Mesendoderm (in vitro differentiated cells): ENCODE measurements at regions not wholly inside any gene's neighbourhood (a gene's known extent, or its start where the extent isn't known, plus 50 kb on each side); places are given as distances from the start of the nearest gene placed in this dataset.

ENCODE experiments used
- DNase-seq: peaks from one replicate; pipeline ENCODE4 v3.0.0; 2013
- H2AK5ac ChIP-seq: 2 replicates; pipeline ENCODE4 v1.6.1; 2013; ENCODE audit warnings: low read length, inconsistent platforms
- H2BK120ac ChIP-seq: 2 replicates; pipeline ENCODE4 v1.6.1; 2013; ENCODE audit warnings: low read depth, mild to moderate bottlenecking, low read length, moderate library complexity, mixed read lengths
- H2BK15ac ChIP-seq: replicated peaks from 2 replicates; pipeline ENCODE4 v1.6.1; 2013; ENCODE audit warnings: low read depth, mild to moderate bottlenecking, moderate library complexity
- H2BK5ac ChIP-seq: 2 replicates; pipeline ENCODE4 v1.6.1; 2013; ENCODE audit warnings: low read length, inconsistent platforms
- H3K18ac ChIP-seq: 2 replicates; pipeline ENCODE4 v1.6.1; 2013; ENCODE audit warnings: mild to moderate bottlenecking, low read length, mixed read lengths
- H3K23ac ChIP-seq: one replicate; pipeline ENCODE4 v1.6.1; 2013; ENCODE audit warnings: low read length
- H3K27ac ChIP-seq: 2 replicates; pipeline ENCODE4 v1.5.1; 2013; ENCODE audit warnings: low read depth, mild to moderate bottlenecking, inconsistent platforms, low read length, moderate library complexity
- H3K27me3 ChIP-seq: 2 replicates; pipeline ENCODE4 v1.6.1; 2013; ENCODE audit warnings: low read length, control low read depth, mild to moderate bottlenecking, inconsistent platforms; ENCODE audit not compliant: insufficient read depth, poor library complexity
- H3K36me3 ChIP-seq: 2 replicates; pipeline ENCODE4 v1.6.1; 2013; ENCODE audit warnings: low read length, inconsistent platforms; ENCODE audit not compliant: control insufficient read depth, insufficient read depth
- H3K4ac ChIP-seq: one replicate; pipeline ENCODE4 v1.6.1; 2013; ENCODE audit warnings: low read depth, mild to moderate bottlenecking, low read length, moderate library complexity
- H3K4me1 ChIP-seq: 2 replicates; pipeline ENCODE4 v1.6.1; 2013; ENCODE audit warnings: low read depth, low read length, inconsistent platforms; ENCODE audit not compliant: control insufficient read depth
- H3K4me2 ChIP-seq: 2 replicates; pipeline ENCODE4 v1.6.1; 2013; ENCODE audit warnings: low read length
- H3K4me3 ChIP-seq: 2 replicates; pipeline ENCODE4 v1.5.1; 2013; ENCODE audit warnings: mild to moderate bottlenecking, low read length
- H3K56ac ChIP-seq: one replicate; pipeline ENCODE4 v1.6.1; 2013; ENCODE audit warnings: low read length
- H3K79me1 ChIP-seq: 2 replicates; pipeline ENCODE4 v1.6.1; 2013; ENCODE audit warnings: low read length, inconsistent platforms
- H3K79me2 ChIP-seq: 2 replicates; pipeline ENCODE4 v1.6.1; 2013; ENCODE audit warnings: mild to moderate bottlenecking, low read length; ENCODE audit not compliant: control insufficient read depth, insufficient read depth
- H3K9ac ChIP-seq: 2 replicates; pipeline ENCODE4 v1.6.1; 2013; ENCODE audit warnings: low read length, inconsistent platforms
- H4K5ac ChIP-seq: one replicate; pipeline ENCODE4 v1.6.1; 2013; ENCODE audit warnings: low read length
- H4K8ac ChIP-seq: one replicate; pipeline ENCODE4 v1.6.1; 2013; ENCODE audit warnings: low read depth, mild to moderate bottlenecking, control low read depth, low read length, moderate library complexity
- WGBS: extraction: QIAGEN DNeasy Blood & Tissue Kit; methylation state at CpG from one replicate; pipeline ENCODE4 v1.1.7; 2013; ENCODE audit warnings: low lambda C conversion rate, missing lambda C conversion rate; ENCODE audit not compliant: insufficient coverage; ENCODE audit errors: extremely low coverage; 5-methylcytosine and 5-hydroxymethylcytosine counted together

- Histone ChIP-seq H3K4me3 (no peak overlapping the region), H3K36me3 (no peaks in the 10 kb centered on the region), H2BK5ac (no peak overlapping the region), H3K9ac (no peak overlapping the region), H3K27ac (no peak overlapping the region), H3K79me1 (no peaks in the 10 kb centered on the region), H3K23ac (no peak overlapping the region), H4K5ac (no peak overlapping the region), H4K8ac (no peak overlapping the region), H3K27me3 (no peaks in the 10 kb centered on the region), H3K4ac (no peak overlapping the region), H2BK15ac (no peak overlapping the region), H3K4me1 (no peaks in the 10 kb centered on the region), H3K79me2 (no peaks in the 10 kb centered on the region), H3K56ac (no peak overlapping the region), H2AK5ac (no peak overlapping the region), H2BK120ac (no peak overlapping the region), H3K18ac (no peak overlapping the region), H3K4me2 (no peak overlapping the region)
- WGBS: no CpG with 5 or more reads among the region's 1 CpG
- no peak for DNase-seq
Measured at GRCh38 chr3:182730675-182731042, 62.6 kb upstream of the ATP11B start.

DNA sequence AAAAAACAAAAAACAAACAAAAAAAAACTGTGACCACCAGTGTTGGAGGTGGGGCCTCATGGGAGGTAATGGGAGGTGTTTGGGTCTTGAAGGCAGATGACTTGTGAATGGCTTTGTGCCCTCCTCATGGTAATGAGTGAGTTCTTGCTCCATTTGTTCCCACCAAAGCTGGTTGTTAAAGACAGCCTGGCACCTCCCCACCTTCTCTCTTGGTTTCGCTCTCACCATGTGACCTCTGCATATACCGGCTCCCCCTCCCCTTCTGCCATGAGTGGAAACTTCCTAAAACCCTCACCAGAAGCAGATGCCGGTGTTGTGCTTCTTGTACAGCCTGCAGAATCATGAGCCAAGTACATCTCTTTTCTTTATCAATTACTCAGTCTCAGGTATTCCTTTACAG, 61.5 kb upstream of the ATP11B start:
- H3K9ac ChIP-seq: no peak overlapping the region

GRCh38 chr3:182732232-182733015, 60.9 kb upstream of the ATP11B start:
- no peak overlapping the region for H2BK5ac ChIP-seq
- H3K4me3 ChIP-seq: no peak overlapping the region
- H3K79me2 ChIP-seq: no peaks in the 10 kb centered on the region
- H3K4ac ChIP-seq: no peak overlapping the region
- H3K27me3 ChIP-seq: no peaks in the 10 kb centered on the region
- no peak for DNase-seq
- no peaks in the 10 kb centered on the region for H3K4me1 ChIP-seq
- H2BK120ac ChIP-seq: no peak overlapping the region
- no peaks in the 10 kb centered on the region for H3K36me3 ChIP-seq
- H3K4me2 ChIP-seq: no peak overlapping the region
- H3K27ac ChIP-seq: no peak overlapping the region
- no peak overlapping the region for H3K23ac ChIP-seq
- H3K9ac ChIP-seq: no peak overlapping the region
- no peak overlapping the region for H4K5ac ChIP-seq
- H2BK15ac ChIP-seq: no peak overlapping the region
- no peaks in the 10 kb centered on the region for H3K79me1 ChIP-seq
- no peak overlapping the region for H2AK5ac ChIP-seq
- no CpG with 5 or more reads among the region's 5 CpGs for WGBS
- H3K18ac ChIP-seq: no peak overlapping the region
- H4K8ac ChIP-seq: no peak overlapping the region
- H3K56ac ChIP-seq: no peak overlapping the region

More for the DNA sequence above, 61.5 kb upstream of the ATP11B start:
- H2BK5ac ChIP-seq: no peak overlapping the region
- no peak overlapping the region for H4K5ac ChIP-seq
- WGBS: no CpG with 5 or more reads among the region's 3 CpGs
- H3K56ac ChIP-seq: no peak overlapping the region
- H3K27ac ChIP-seq: no peak overlapping the region
- no peak overlapping the region for H2AK5ac ChIP-seq
- no peak overlapping the region for H3K4me2 ChIP-seq
- no peaks in the 10 kb centered on the region for H3K4me1 ChIP-seq
- no peak overlapping the region for H2BK15ac ChIP-seq
- no peak overlapping the region for H3K4me3 ChIP-seq
- no peak overlapping the region for H2BK120ac ChIP-seq
- H3K79me2 ChIP-seq: no peaks in the 10 kb centered on the region
- H4K8ac ChIP-seq: no peak overlapping the region
- H3K23ac ChIP-seq: no peak overlapping the region
- H3K27me3 ChIP-seq: no peaks in the 10 kb centered on the region
- DNase-seq: peak; percentile 13
- H3K18ac ChIP-seq: no peak overlapping the region
- no peak overlapping the region for H3K4ac ChIP-seq
- H3K36me3 ChIP-seq: no peaks in the 10 kb centered on the region
- no peaks in the 10 kb centered on the region for H3K79me1 ChIP-seq

DNA sequence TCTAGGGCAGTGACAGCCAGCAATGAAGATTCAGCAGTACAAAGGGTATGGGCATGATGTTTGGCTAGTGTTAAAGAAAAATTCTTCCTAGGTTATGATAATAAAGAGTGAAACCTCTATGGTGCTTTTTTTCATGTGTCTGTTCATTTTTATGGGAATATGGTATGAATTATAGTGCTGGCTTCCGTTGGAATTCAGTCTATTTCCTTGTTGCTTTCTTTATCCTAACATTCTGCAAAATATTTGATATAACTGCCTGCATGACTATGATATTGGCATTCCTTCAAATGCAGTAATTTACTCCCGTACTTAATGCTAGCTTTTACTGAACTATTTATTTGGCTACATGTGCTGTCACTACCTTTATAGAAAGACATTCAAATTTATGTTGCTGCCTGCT, 57.6 kb upstream of the ATP11B start:
- no peak overlapping the region for H3K9ac ChIP-seq
- no peaks in the 10 kb centered on the region for H3K79me2 ChIP-seq
- no CpG with 5 or more reads among the region's 2 CpGs for WGBS
- no peak overlapping the region for H2BK120ac ChIP-seq
- H3K4me2 ChIP-seq: no peak overlapping the region
- no peak overlapping the region for H4K8ac ChIP-seq
- H3K23ac ChIP-seq: no peak overlapping the region
- H3K27ac ChIP-seq: no peak overlapping the region
- no peak overlapping the region for H2BK5ac ChIP-seq
- no peak for DNase-seq
- H3K27me3 ChIP-seq: no peaks in the 10 kb centered on the region
- H3K4ac ChIP-seq: no peak overlapping the region
- H3K4me3 ChIP-seq: no peak overlapping the region
- H3K36me3 ChIP-seq: no peaks in the 10 kb centered on the region
- no peak overlapping the region for H3K56ac ChIP-seq
- H4K5ac ChIP-seq: no peak overlapping the region
- no peak overlapping the region for H2AK5ac ChIP-seq
- H3K79me1 ChIP-seq: no peaks in the 10 kb centered on the region
- no peak overlapping the region for H3K18ac ChIP-seq
- H2BK15ac ChIP-seq: no peak overlapping the region
- H3K4me1 ChIP-seq: no peaks in the 10 kb centered on the region

GRCh38 chr3:182737825-182738224, 55.5 kb upstream of the ATP11B start:
- Histone ChIP-seq H3K56ac (no peak overlapping the region), H3K79me1 (no peaks in the 10 kb centered on the region), H3K4me3 (no peak overlapping the region), H3K4me2 (no peak overlapping the region), H3K4ac (no peak overlapping the region), H3K18ac (no peak overlapping the region), H4K8ac (no peak overlapping the region), H3K27me3 (no peaks in the 10 kb centered on the region), H3K79me2 (no peaks in the 10 kb centered on the region), H3K9ac (no peak overlapping the region), H2BK5ac (no peak overlapping the region), H3K27ac (no peak overlapping the region), H4K5ac (no peak overlapping the region), H3K4me1 (no peaks in the 10 kb centered on the region), H2AK5ac (no peak overlapping the region), H2BK15ac (no peak overlapping the region), H2BK120ac (no peak overlapping the region), H3K36me3 (no peaks in the 10 kb centered on the region), H3K23ac (no peak overlapping the region)
- WGBS: no CpG with 5 or more reads among the region's 2 CpGs
- no peak for DNase-seq
